WTC11 (cell line): ENCODE measurements at regions not wholly inside any gene's neighbourhood (a gene's known extent, or its start where the extent isn't known, plus 50 kb on each side); places are given as distances from the start of the nearest gene placed in this dataset.

Experiments used
- ATAC-seq: fragments of 200-7000 bp; cut with Tn5 transposase; 2 replicates; pipeline ENCODE4 v1.10.0; 2021; ENCODE audit warnings: mild to moderate bottlenecking, moderate library complexity
- CTCF ChIA-PET: fragments of 300-600 bp; sonication (Branson Sonifier 250); formaldehyde crosslinking; loops from one replicate; lab custom pipeline; 2021; ENCODE audit warnings: antibody characterized with exemption; lab: Charles Lee
- POLR2A ChIA-PET: fragments of 350-600 bp; sonication (Branson Sonifier 250); formaldehyde crosslinking; loops from one replicate; lab custom pipeline; 2021; ENCODE audit warnings: antibody characterized with exemption; lab: Charles Lee
- DNase-seq: peaks from one replicate; pipeline ENCODE4 v3.0.0; 2021; ENCODE audit warnings: low spot score
- H3K27ac Mint-ChIP-seq: 2 replicates; pipeline ENCODE4 v1.8.0; 2021; ENCODE audit warnings: mixed read lengths
- H3K27me3 Mint-ChIP-seq: 2 replicates; pipeline ENCODE4 v1.8.0; 2021; ENCODE audit warnings: low read depth, mild to moderate bottlenecking, moderate library complexity, mixed read lengths
- H3K36me3 Mint-ChIP-seq: 2 replicates; pipeline ENCODE4 v1.8.0; 2021; ENCODE audit warnings: mixed read lengths
- H3K4me1 Mint-ChIP-seq: 2 replicates; pipeline ENCODE4 v1.8.0; 2022; ENCODE audit warnings: mixed read lengths
- H3K4me3 Mint-ChIP-seq: 2 replicates; pipeline ENCODE4 v1.8.0; 2021; ENCODE audit warnings: mild to moderate bottlenecking, moderate library complexity, mixed read lengths
- H3K9me3 Mint-ChIP-seq: 2 replicates; pipeline ENCODE4 v1.8.0; 2021; ENCODE audit warnings: mixed read lengths
- ATF1 ChIP-seq: sonication (generic); formaldehyde crosslinking; IDR thresholded peaks from 2 replicates; pipeline ENCODE4 v1.8.1; 2023; ENCODE audit warnings: mild to moderate bottlenecking, moderate library complexity, missing genetic modification reagents
- CBFB ChIP-seq: sonication (generic); formaldehyde crosslinking; IDR thresholded peaks from 2 replicates; pipeline ENCODE4 v1.8.1; 2022; ENCODE audit warnings: mild to moderate bottlenecking, low read depth, missing genetic modification reagents
- ESRRA ChIP-seq: sonication (generic); formaldehyde crosslinking; IDR thresholded peaks from 2 replicates; pipeline ENCODE4 v1.8.1; 2022; ENCODE audit warnings: mild to moderate bottlenecking, missing genetic modification reagents, borderline replicate concordance
- FOXJ3 ChIP-seq: sonication (generic); formaldehyde crosslinking; IDR thresholded peaks from 2 replicates; pipeline ENCODE4 v1.9.0; 2021; ENCODE audit warnings: missing genetic modification reagents, mild to moderate bottlenecking, borderline replicate concordance
- FOXK1 ChIP-seq: sonication (generic); formaldehyde crosslinking; IDR thresholded peaks from 2 replicates; pipeline ENCODE4 v1.8.0; 2022; ENCODE audit warnings: mild to moderate bottlenecking, moderate library complexity, missing genetic modification reagents
- GABPB1 ChIP-seq: sonication (generic); formaldehyde crosslinking; IDR thresholded peaks from 2 replicates; pipeline ENCODE4 v1.8.1; 2023; ENCODE audit warnings: mild to moderate bottlenecking, missing genetic modification reagents
- GRHL2 ChIP-seq: fragments of 250-450 bp; sonication (Bioruptor Pico); IDR thresholded peaks from 2 replicates; pipeline ENCODE4 v1.8.0; 2022; ENCODE audit warnings: mild to moderate bottlenecking, moderate library complexity; ENCODE audit not compliant: insufficient replicate concordance, severe bottlenecking
- HMGA2 ChIP-seq: fragments of 250-450 bp; sonication (Bioruptor Pico); IDR thresholded peaks from 2 replicates; pipeline ENCODE4 v1.4.0; 2021; ENCODE audit warnings: mild to moderate bottlenecking, moderate library complexity
- HMGXB4 ChIP-seq: sonication (generic); formaldehyde crosslinking; IDR thresholded peaks from 2 replicates; pipeline ENCODE4 v1.8.1; 2023; ENCODE audit warnings: mild to moderate bottlenecking, moderate library complexity, missing genetic modification reagents
- KAT7 ChIP-seq: sonication (generic); formaldehyde crosslinking; IDR thresholded peaks from 2 replicates; pipeline ENCODE4 v1.8.1; 2023; ENCODE audit warnings: missing genetic modification reagents, mild to moderate bottlenecking, borderline replicate concordance
- NR2C2 ChIP-seq: sonication (generic); formaldehyde crosslinking; IDR thresholded peaks from 2 replicates; pipeline ENCODE4 v1.8.0; 2022; ENCODE audit warnings: mild to moderate bottlenecking, missing genetic modification reagents
- OVOL2 ChIP-seq: fragments of 250-450 bp; sonication (Bioruptor Pico); IDR thresholded peaks from 2 replicates; pipeline ENCODE4 v1.9.0; 2021; ENCODE audit warnings: mild to moderate bottlenecking, borderline replicate concordance
- PRRX2 ChIP-seq: fragments of 250-450 bp; sonication (Bioruptor Pico); IDR thresholded peaks from 2 replicates; pipeline ENCODE4 v1.8.0; 2021; ENCODE audit warnings: mild to moderate bottlenecking
- RELA ChIP-seq: sonication (generic); formaldehyde crosslinking; IDR thresholded peaks from 2 replicates; pipeline ENCODE4 v1.8.1; 2022; ENCODE audit warnings: missing genetic modification reagents, mild to moderate bottlenecking, borderline replicate concordance
- SMAD4 ChIP-seq: sonication (generic); formaldehyde crosslinking; IDR thresholded peaks from 2 replicates; pipeline ENCODE4 v1.8.0; 2022; ENCODE audit warnings: mild to moderate bottlenecking, missing genetic modification reagents
- SP1 ChIP-seq: sonication (generic); formaldehyde crosslinking; conservative IDR thresholded peaks from 2 replicates; pipeline ENCODE4 v1.8.1; 2022; ENCODE audit warnings: missing genetic modification reagents
- STAT6 ChIP-seq: sonication (generic); formaldehyde crosslinking; conservative IDR thresholded peaks from 2 replicates; pipeline ENCODE4 v1.8.1; 2023; ENCODE audit warnings: mild to moderate bottlenecking, low read depth, missing genetic modification reagents, moderate library complexity
- TF ChIP-seq, protein P1 (sequence below): fragments of 250-450 bp; sonication (Bioruptor Pico); conservative IDR thresholded peaks from 2 replicates; pipeline ENCODE4 v1.9.0; 2021; ENCODE audit warnings: mild to moderate bottlenecking
- TF ChIP-seq, protein P2 (sequence below): sonication (generic); formaldehyde crosslinking; IDR thresholded peaks from 2 replicates; pipeline ENCODE4 v1.8.1; 2023; ENCODE audit warnings: mild to moderate bottlenecking, missing genetic modification reagents
- TF ChIP-seq, protein P3 (sequence below): sonication (generic); formaldehyde crosslinking; IDR thresholded peaks from 2 replicates; pipeline ENCODE4 v1.8.0; 2022; ENCODE audit warnings: mild to moderate bottlenecking, missing genetic modification reagents
- TF ChIP-seq, protein P4 (sequence below): sonication (generic); formaldehyde crosslinking; IDR thresholded peaks from 2 replicates; pipeline ENCODE4 v1.8.1; 2023; ENCODE audit warnings: mild to moderate bottlenecking, missing genetic modification reagents, moderate library complexity
- TF ChIP-seq, protein P5 (sequence below): fragments of 200-600 bp; IDR thresholded peaks from 2 replicates; pipeline ENCODE4 v1.8.0; 2022; ENCODE audit warnings: antibody characterized with exemption
- TF ChIP-seq, protein P6 (sequence below): sonication (generic); formaldehyde crosslinking; IDR thresholded peaks from 2 replicates; pipeline ENCODE4 v1.8.1; 2023; ENCODE audit warnings: mild to moderate bottlenecking, missing genetic modification reagents

DNA sequence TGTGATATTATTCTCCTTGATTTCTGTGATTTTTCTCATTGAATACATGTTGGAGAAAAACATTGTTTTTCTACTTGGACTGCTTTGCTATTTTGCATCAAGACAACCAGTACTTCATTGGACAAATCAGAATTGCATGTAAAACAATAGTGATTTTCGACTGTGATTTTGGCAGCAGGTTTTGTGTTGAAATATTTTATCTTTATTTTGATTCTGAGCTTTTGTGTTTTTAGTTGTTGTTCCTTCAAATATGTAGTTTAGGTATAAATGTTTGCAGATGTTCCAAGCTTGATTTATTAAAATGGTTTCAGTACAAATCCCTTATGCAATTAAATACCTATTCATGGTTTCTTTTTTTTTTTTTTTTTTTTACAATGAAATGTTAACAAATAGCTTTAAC lies 754.1 kb downstream of the DOK5 start:
- ChIA-PET CTCF (no interaction called here), POLR2A (no interaction called here)
- DNase-seq = no peak
- no peak overlapping the region for H3K27ac Mint-ChIP-seq
- no peaks in the 10 kb centered on the region for H3K4me1 Mint-ChIP-seq
- peaks cover 57% of the 10 kb centered on the region for H3K9me3 Mint-ChIP-seq
- H3K4me3 Mint-ChIP-seq = no peak overlapping the region
- no peaks in the 10 kb centered on the region for H3K27me3 Mint-ChIP-seq
- no peak for ATAC-seq
- H3K36me3 Mint-ChIP-seq = peaks cover 41% of the 10 kb centered on the region
- no peak for TF ChIP-seq SMAD4 (CRISPR knock-in tag)
- TF ChIP-seq SP1 (CRISPR knock-in tag) = no peak
- no peak for TF ChIP-seq FOXK1 (CRISPR knock-in tag)
- no peak for TF ChIP-seq ESRRA (CRISPR knock-in tag)
- no peak for TF ChIP-seq FOXJ3 (CRISPR knock-in tag)
- TF ChIP-seq CBFB (CRISPR knock-in tag) = no peak
- TF ChIP-seq, protein P1, sequence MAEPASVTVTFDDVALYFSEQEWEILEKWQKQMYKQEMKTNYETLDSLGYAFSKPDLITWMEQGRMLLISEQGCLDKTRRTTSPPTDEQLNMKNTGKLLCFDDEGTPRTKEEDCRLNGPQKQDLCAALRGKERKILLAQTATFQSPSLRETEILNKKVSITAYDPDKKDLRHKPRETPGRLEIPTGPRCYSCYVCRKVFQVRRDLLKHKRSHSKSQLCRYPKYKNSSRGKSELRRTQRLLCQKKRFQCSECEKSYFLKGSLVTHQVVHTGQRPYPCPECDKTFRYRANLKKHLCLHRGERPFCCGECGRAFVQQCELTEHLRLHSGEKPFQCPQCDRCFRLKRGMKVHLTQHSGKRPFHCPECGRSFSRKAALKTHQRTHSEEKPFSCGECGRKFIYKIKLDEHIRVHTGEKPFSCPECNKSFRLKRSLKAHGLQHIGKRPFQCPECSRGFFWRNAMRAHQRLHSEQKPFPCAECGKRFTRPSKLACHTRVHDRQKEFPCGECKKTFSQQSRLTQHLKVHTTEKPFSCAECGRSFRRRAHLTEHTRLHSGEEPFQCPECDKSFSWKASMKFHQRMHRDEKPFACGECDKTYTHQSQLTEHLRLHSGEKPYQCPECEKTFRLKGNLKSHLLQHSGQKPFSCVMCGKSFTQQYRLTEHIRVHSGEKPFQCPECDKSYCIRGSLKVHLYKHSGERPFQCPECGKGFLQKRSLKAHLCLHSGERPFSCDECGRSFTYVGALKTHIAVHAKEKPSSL (CRISPR knock-in tag) = no peak
- no peak for TF ChIP-seq STAT6
- TF ChIP-seq PRRX2 (CRISPR knock-in tag) = no peak
- TF ChIP-seq, protein P2, sequence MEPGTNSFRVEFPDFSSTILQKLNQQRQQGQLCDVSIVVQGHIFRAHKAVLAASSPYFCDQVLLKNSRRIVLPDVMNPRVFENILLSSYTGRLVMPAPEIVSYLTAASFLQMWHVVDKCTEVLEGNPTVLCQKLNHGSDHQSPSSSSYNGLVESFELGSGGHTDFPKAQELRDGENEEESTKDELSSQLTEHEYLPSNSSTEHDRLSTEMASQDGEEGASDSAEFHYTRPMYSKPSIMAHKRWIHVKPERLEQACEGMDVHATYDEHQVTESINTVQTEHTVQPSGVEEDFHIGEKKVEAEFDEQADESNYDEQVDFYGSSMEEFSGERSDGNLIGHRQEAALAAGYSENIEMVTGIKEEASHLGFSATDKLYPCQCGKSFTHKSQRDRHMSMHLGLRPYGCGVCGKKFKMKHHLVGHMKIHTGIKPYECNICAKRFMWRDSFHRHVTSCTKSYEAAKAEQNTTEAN (CRISPR knock-in tag) = no peak
- TF ChIP-seq KAT7 (CRISPR knock-in tag) = no peak
- TF ChIP-seq, protein P3, sequence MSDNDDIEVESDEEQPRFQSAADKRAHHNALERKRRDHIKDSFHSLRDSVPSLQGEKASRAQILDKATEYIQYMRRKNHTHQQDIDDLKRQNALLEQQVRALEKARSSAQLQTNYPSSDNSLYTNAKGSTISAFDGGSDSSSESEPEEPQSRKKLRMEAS = no peak
- TF ChIP-seq ATF1 (CRISPR knock-in tag) = no peak
- TF ChIP-seq NR2C2 = no peak
- TF ChIP-seq, protein P4, sequence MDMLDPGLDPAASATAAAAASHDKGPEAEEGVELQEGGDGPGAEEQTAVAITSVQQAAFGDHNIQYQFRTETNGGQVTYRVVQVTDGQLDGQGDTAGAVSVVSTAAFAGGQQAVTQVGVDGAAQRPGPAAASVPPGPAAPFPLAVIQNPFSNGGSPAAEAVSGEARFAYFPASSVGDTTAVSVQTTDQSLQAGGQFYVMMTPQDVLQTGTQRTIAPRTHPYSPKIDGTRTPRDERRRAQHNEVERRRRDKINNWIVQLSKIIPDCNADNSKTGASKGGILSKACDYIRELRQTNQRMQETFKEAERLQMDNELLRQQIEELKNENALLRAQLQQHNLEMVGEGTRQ (CRISPR knock-in tag) = no peak

DNA sequence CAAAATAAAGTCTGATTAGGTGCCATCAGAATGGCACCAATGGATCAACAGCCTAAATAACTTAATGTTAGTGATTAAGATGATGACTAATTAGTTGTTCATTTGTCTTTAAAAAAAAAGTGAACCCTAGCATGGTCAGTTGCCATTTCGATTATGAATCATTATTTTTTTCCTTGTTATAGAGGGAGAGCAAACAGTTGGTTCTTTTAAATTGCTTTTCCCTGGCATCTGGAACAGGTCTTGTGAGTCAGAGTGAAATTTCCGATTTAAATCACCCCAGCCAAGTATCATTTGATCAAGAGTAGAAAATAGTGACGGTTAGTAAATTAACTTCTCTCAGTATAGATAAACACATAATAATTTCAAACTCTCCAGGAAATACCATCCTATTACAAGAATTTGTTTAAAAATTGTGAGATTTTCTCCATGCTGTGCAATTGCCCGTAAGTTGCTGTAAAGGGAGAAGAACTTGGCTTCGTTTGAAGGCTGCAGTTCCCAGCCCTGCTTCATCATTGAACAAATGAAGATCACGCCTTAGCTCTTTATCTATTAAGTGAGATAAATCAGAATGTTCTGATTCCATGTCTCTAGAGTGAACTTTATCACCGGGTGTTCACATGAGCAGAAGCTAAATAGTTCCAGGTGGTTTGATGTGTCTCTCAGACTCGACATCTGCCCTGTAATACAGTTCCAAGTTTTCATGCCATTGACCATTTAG lies 741.3 kb downstream of the DOK5 start:
- DNase-seq = no peak
- ChIA-PET CTCF (no interaction called here), POLR2A (no interaction called here)
- no peak for ATAC-seq
- Mint-ChIP-seq H3K27ac (no peak overlapping the region), H3K36me3 (peaks cover 59% of the 10 kb centered on the region), H3K9me3 (peaks cover 68% of the 10 kb centered on the region), H3K27me3 (peaks cover 4% of the 10 kb centered on the region; the same call in 1 of the 2 replicates), H3K4me3 (no peak overlapping the region), H3K4me1 (no peaks in the 10 kb centered on the region)
- no peak for TF ChIP-seq RELA (CRISPR knock-in tag)
- no peak for TF ChIP-seq OVOL2 (CRISPR knock-in tag)
- TF ChIP-seq GRHL2 (CRISPR knock-in tag) = no peak
- TF ChIP-seq GABPB1 (CRISPR knock-in tag) = no peak
- TF ChIP-seq, protein P5, sequence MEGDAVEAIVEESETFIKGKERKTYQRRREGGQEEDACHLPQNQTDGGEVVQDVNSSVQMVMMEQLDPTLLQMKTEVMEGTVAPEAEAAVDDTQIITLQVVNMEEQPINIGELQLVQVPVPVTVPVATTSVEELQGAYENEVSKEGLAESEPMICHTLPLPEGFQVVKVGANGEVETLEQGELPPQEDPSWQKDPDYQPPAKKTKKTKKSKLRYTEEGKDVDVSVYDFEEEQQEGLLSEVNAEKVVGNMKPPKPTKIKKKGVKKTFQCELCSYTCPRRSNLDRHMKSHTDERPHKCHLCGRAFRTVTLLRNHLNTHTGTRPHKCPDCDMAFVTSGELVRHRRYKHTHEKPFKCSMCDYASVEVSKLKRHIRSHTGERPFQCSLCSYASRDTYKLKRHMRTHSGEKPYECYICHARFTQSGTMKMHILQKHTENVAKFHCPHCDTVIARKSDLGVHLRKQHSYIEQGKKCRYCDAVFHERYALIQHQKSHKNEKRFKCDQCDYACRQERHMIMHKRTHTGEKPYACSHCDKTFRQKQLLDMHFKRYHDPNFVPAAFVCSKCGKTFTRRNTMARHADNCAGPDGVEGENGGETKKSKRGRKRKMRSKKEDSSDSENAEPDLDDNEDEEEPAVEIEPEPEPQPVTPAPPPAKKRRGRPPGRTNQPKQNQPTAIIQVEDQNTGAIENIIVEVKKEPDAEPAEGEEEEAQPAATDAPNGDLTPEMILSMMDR = no peak
- TF ChIP-seq, protein P6, sequence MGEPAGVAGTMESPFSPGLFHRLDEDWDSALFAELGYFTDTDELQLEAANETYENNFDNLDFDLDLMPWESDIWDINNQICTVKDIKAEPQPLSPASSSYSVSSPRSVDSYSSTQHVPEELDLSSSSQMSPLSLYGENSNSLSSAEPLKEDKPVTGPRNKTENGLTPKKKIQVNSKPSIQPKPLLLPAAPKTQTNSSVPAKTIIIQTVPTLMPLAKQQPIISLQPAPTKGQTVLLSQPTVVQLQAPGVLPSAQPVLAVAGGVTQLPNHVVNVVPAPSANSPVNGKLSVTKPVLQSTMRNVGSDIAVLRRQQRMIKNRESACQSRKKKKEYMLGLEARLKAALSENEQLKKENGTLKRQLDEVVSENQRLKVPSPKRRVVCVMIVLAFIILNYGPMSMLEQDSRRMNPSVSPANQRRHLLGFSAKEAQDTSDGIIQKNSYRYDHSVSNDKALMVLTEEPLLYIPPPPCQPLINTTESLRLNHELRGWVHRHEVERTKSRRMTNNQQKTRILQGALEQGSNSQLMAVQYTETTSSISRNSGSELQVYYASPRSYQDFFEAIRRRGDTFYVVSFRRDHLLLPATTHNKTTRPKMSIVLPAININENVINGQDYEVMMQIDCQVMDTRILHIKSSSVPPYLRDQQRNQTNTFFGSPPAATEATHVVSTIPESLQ (CRISPR knock-in tag) = no peak
- TF ChIP-seq HMGA2 (CRISPR knock-in tag) = no peak
- TF ChIP-seq HMGXB4 = no peak
